Liver (tissue), 3 donors: ENCODE measurements at regions not wholly inside any gene's neighbourhood (a gene's known extent, or its start where the extent isn't known, plus 50 kb on each side); places are given as distances from the start of the nearest gene placed in this dataset.
"Not testable (repeated sequence)": the region's sequence is repeated elsewhere in the genome, so short reads cannot be mapped to it uniquely, and the experiment has no call there.

ENCODE experiments used
- GABPA ChIP-seq, 2 donors: IDR thresholded peaks in 1 of 2; conservative IDR thresholded peaks in 1 of 2; 2 replicates each; pipeline ENCODE4 v1.6.1; 2016; ENCODE audit warnings: antibody characterized with exemption in 2 of 2, mild to moderate bottlenecking in 1 of 2, moderate library complexity in 1 of 2
- NR2F2 ChIP-seq: IDR thresholded peaks from 2 replicates; pipeline ENCODE4 v1.6.1; 2016; ENCODE audit warnings: antibody characterized with exemption
- RAD21 ChIP-seq, 2 donors: IDR thresholded peaks; 2 replicates each; pipeline ENCODE4 v1.6.1; 2016; ENCODE audit warnings: antibody characterized with exemption in 2 of 2, mild to moderate bottlenecking in 2 of 2
- RXRA ChIP-seq, 2 donors: IDR thresholded peaks; 2 replicates each; pipeline ENCODE4 v1.6.1; 2017 to 2018; ENCODE audit warnings: antibody characterized with exemption in 2 of 2, mild to moderate bottlenecking in 1 of 2
- SP1 ChIP-seq: IDR thresholded peaks from 2 replicates; pipeline ENCODE4 v1.6.1; 2018; ENCODE audit warnings: antibody characterized with exemption, mild to moderate bottlenecking
- YY1 ChIP-seq: IDR thresholded peaks from 2 replicates; pipeline ENCODE4 v1.6.1; 2016; ENCODE audit warnings: antibody characterized with exemption, mild to moderate bottlenecking
- ZBTB33 ChIP-seq: IDR thresholded peaks from 2 replicates; pipeline ENCODE4 v1.6.1; 2016; ENCODE audit warnings: antibody characterized with exemption
- TF ChIP-seq, protein P1 (sequence below): fragments of 150-350 bp; IDR thresholded peaks from 2 replicates; pipeline ENCODE4 v1.5.1; 2017; ENCODE audit warnings: improper control_type of control experiment, low read depth, low read length; ENCODE audit not compliant: missing input control
- TF ChIP-seq, protein P2 (sequence below): IDR thresholded peaks from 2 replicates; pipeline ENCODE4 v1.6.1; 2016; ENCODE audit warnings: antibody characterized with exemption, mild to moderate bottlenecking
- TF ChIP-seq, protein P3 (sequence below): IDR thresholded peaks from 2 replicates; pipeline ENCODE4 v1.6.1; 2016; ENCODE audit warnings: antibody characterized with exemption
- donor health status: healthy.
- donor health status: healthy.

DNA sequence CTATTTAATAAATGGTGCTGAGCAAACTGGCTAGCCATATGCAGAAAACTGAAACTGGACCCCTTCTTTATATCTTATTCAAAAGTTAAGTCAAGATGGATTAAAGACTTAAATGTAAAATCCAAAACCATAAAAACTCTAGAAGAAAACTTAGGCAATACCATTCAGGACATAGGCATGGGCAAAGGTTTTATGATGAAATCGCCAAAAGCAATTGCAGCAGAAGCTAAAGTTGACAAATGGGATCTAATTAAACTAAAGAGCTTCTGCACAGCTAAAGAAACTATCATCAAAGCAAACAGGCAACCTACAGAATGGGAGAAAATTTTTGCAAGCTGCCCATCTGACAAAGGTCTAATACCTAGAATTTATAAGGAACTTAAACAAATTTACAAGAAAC, 79.0 kb upstream of the SALL1 start:
- TF ChIP-seq, protein P1, sequence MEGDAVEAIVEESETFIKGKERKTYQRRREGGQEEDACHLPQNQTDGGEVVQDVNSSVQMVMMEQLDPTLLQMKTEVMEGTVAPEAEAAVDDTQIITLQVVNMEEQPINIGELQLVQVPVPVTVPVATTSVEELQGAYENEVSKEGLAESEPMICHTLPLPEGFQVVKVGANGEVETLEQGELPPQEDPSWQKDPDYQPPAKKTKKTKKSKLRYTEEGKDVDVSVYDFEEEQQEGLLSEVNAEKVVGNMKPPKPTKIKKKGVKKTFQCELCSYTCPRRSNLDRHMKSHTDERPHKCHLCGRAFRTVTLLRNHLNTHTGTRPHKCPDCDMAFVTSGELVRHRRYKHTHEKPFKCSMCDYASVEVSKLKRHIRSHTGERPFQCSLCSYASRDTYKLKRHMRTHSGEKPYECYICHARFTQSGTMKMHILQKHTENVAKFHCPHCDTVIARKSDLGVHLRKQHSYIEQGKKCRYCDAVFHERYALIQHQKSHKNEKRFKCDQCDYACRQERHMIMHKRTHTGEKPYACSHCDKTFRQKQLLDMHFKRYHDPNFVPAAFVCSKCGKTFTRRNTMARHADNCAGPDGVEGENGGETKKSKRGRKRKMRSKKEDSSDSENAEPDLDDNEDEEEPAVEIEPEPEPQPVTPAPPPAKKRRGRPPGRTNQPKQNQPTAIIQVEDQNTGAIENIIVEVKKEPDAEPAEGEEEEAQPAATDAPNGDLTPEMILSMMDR, result not testable (repeated sequence)
- peak; percentile 20 to 40 for TF ChIP-seq RAD21 (IDR thresholded peaks at IDR 0.05)
- TF ChIP-seq, protein P2, sequence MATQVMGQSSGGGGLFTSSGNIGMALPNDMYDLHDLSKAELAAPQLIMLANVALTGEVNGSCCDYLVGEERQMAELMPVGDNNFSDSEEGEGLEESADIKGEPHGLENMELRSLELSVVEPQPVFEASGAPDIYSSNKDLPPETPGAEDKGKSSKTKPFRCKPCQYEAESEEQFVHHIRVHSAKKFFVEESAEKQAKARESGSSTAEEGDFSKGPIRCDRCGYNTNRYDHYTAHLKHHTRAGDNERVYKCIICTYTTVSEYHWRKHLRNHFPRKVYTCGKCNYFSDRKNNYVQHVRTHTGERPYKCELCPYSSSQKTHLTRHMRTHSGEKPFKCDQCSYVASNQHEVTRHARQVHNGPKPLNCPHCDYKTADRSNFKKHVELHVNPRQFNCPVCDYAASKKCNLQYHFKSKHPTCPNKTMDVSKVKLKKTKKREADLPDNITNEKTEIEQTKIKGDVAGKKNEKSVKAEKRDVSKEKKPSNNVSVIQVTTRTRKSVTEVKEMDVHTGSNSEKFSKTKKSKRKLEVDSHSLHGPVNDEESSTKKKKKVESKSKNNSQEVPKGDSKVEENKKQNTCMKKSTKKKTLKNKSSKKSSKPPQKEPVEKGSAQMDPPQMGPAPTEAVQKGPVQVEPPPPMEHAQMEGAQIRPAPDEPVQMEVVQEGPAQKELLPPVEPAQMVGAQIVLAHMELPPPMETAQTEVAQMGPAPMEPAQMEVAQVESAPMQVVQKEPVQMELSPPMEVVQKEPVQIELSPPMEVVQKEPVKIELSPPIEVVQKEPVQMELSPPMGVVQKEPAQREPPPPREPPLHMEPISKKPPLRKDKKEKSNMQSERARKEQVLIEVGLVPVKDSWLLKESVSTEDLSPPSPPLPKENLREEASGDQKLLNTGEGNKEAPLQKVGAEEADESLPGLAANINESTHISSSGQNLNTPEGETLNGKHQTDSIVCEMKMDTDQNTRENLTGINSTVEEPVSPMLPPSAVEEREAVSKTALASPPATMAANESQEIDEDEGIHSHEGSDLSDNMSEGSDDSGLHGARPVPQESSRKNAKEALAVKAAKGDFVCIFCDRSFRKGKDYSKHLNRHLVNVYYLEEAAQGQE, result not testable (repeated sequence)
- peak; percentile 14 for TF ChIP-seq YY1
- peak in 1 of 2 donors; percentile 38 for TF ChIP-seq RXRA (IDR thresholded peaks at IDR 0.05)
- TF ChIP-seq SP1; GABPA (IDR thresholded peaks at IDR 0.05 in 1 of 2, conservative IDR thresholded peaks at IDR 0.05 in 1 of 2); NR2F2; ZBTB33: not testable (repeated sequence)
- TF ChIP-seq, protein P3, sequence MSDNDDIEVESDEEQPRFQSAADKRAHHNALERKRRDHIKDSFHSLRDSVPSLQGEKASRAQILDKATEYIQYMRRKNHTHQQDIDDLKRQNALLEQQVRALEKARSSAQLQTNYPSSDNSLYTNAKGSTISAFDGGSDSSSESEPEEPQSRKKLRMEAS, result not testable (repeated sequence)
